ENCODE measurements at regions not wholly inside any gene's neighbourhood (a gene's known extent, or its start where the extent isn't known, plus 50 kb on each side); places are given as distances from the start of the nearest gene placed in this dataset.

GRCh38 chr13:107216046-107216755 lies 648.3 kb upstream of the ARGLU1 start:
- Mint-ChIP-seq H3K27me3 (ENCODE audit: low read depth) (peaks cover 16% of the 10 kb centered on the region), H3K9me3 (no peaks in the 10 kb centered on the region), H3K36me3 (ENCODE audit: low read depth) (no peaks in the 10 kb centered on the region), H3K27ac (no peak overlapping the region), H3K4me3 (no peak overlapping the region), H3K4me1 (peaks cover 20% of the 10 kb centered on the region)
- TF ChIP-seq CTCF (IDR thresholded peaks at IDR 0.05; ENCODE audit: unreplicated experiment in 3 of 3): no peak

DNA sequence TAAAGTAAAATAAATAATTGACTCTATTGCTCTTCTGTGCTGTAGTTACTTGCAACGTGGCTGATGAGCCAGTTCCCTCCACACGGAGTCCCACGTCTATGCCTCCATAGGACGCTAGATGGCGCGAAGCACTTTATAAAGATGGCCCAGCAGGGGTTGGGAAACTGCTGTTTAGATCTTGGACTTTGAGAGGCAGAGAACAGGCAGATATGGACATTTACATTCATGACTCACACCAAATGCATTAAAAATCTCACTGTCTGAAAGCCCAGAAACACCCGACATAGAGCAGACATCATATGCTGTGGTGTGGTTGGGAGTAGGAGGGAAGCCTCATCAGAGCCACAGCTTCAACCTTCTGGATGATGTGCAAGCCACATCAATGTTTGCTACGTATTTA lies 643.1 kb upstream of the ARGLU1 start:
- H3K4me1 Mint-ChIP-seq: peaks cover 16% of the 10 kb centered on the region
- peak overlapping the region in 2 of 3 experiments; percentile 17 to 67 for H3K4me3 Mint-ChIP-seq
- peak; percentile 91 to 96 (median 95) for TF ChIP-seq CTCF (IDR thresholded peaks at IDR 0.05; ENCODE audit: unreplicated experiment in 3 of 3)
- peak overlapping the region; percentile 1 to 24 (median 19) for H3K27ac Mint-ChIP-seq
- no peaks in the 10 kb centered on the region for H3K36me3 Mint-ChIP-seq (ENCODE audit: low read depth)
- no peaks in the 10 kb centered on the region for H3K9me3 Mint-ChIP-seq
- H3K27me3 Mint-ChIP-seq (ENCODE audit: low read depth): peaks cover 22% of the 10 kb centered on the region

DNA sequence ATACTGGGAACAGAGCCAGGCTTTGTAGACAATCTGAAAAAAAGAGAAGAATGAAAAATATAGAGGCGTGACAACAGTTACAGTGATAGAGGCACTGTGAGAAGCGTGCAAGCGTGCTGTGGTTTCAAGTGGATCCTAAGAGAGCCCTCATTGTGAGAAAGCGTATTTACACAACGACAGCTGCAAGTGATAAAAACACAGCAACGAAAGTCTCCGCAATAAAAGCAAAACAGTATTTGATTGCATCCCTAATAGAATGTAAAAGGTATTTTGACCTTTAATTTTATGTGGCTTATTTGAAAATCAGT lies 642.7 kb upstream of the ARGLU1 start:
- TF ChIP-seq CTCF (IDR thresholded peaks at IDR 0.05; ENCODE audit: unreplicated experiment in 3 of 3): no peak
- Mint-ChIP-seq H3K27ac (peak overlapping the region in 2 of 3 experiments; percentile 4 to 19), H3K9me3 (no peaks in the 10 kb centered on the region), H3K27me3 (ENCODE audit: low read depth) (peaks cover 22% of the 10 kb centered on the region), H3K36me3 (ENCODE audit: low read depth) (no peaks in the 10 kb centered on the region), H3K4me3 (peak overlapping the region in 2 of 3 experiments; percentile 17 to 67), H3K4me1 (peaks cover 16% of the 10 kb centered on the region)

DNA sequence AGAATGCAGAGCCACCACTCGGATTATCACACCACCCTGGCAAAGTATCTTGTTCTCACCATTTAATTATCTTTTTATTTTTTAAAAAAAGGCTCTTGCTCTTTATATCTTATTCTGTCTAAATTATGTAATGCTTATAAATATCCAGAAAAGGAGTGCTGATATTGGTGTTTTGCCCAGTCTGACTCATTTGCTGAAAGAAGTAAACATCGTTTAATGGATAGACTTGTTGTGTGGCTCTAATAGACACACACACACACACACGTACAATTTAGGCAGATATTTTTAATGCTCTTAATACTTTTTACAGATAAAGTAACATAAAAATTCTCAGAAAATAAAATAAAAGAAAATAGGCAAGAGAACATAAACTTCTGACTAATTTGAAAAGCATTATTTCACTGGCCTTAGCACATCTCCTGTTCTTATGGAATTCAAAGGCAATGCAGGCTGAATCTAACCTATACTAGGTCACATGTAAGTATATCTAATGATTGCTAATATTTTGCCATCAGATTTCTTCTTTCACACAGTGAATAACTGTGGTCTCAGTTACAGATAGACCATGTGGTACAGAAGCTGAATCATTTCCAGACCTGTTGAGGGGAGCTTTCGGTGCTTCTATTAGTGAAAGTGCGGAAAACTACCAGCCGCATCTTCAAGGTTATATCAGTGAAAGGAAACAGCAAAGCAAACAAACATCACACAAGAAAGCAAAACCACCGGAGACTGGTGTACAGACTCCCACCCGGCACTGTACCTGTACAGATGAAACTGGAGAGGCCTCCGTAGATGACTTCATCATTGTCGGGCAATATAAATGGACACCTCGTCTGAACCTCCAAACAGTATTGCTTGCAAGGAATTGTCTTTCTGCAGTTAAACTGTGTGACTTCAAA lies 642.1 kb upstream of the ARGLU1 start:
- H3K36me3 Mint-ChIP-seq (ENCODE audit: low read depth): no peaks in the 10 kb centered on the region
- H3K27me3 Mint-ChIP-seq (ENCODE audit: low read depth): peaks cover 23% of the 10 kb centered on the region
- H3K4me1 Mint-ChIP-seq: peaks cover 16% of the 10 kb centered on the region
- no peaks in the 10 kb centered on the region for H3K9me3 Mint-ChIP-seq
- H3K4me3 Mint-ChIP-seq: peak overlapping the region in 2 of 3 experiments; percentile 5 to 67
- H3K27ac Mint-ChIP-seq: peak overlapping the region in 2 of 3 experiments; percentile 4 to 19
- TF ChIP-seq CTCF (IDR thresholded peaks at IDR 0.05; ENCODE audit: unreplicated experiment in 3 of 3): no peak

- Mint-ChIP-seq H3K27me3 (ENCODE audit: low read depth) (peaks cover 22% of the 10 kb centered on the region), H3K9me3 (no peaks in the 10 kb centered on the region), H3K4me1 (peaks cover 12% of the 10 kb centered on the region), H3K36me3 (ENCODE audit: low read depth) (no peaks in the 10 kb centered on the region), H3K27ac (no peak overlapping the region), H3K4me3 (no peak overlapping the region)
- TF ChIP-seq CTCF (IDR thresholded peaks at IDR 0.05; ENCODE audit: unreplicated experiment in 3 of 3): no peak
These were observed 641.0 kb upstream of the ARGLU1 start for GRCh38 chr13:107208889-107209288.
